IMR-90 (cell line): ENCODE measurements at regions not wholly inside any gene's neighbourhood (a gene's known extent, or its start where the extent isn't known, plus 50 kb on each side); places are given as distances from the start of the nearest gene placed in this dataset.

Source experiments
- CEBPB ChIP-seq: IDR thresholded peaks from 2 replicates; pipeline ENCODE4 v1.6.1; 2012; ENCODE audit warnings: low read depth, low read length, improper control_type of control experiment
- NFE2L2 ChIP-seq: fragments of 150-350 bp; IDR thresholded peaks from 2 replicates; pipeline ENCODE4 v1.6.1; 2016; ENCODE audit warnings: low read depth, mild to moderate bottlenecking, low read length
- RAD21 ChIP-seq: IDR thresholded peaks from 2 replicates; pipeline ENCODE4 v1.6.1; 2012; ENCODE audit warnings: low read length, improper control_type of control experiment
- SMC3 ChIP-seq: fragments of 150-350 bp; IDR thresholded peaks from 2 replicates; pipeline ENCODE4 v1.6.1; 2016; ENCODE audit warnings: low read depth, mild to moderate bottlenecking, antibody characterized with exemption, low read length, moderate library complexity
- TF ChIP-seq, protein P1 (sequence below): fragments of 150-350 bp; IDR thresholded peaks from 2 replicates; pipeline ENCODE4 v1.6.1; 2017; ENCODE audit warnings: mild to moderate bottlenecking, antibody characterized with exemption, low read length, low read depth
- TF ChIP-seq, protein P2 (sequence below): conservative IDR thresholded peaks from 2 replicates; pipeline ENCODE4 v1.5.1; 2012; ENCODE audit warnings: mild to moderate bottlenecking, low read depth, low read length, improper control_type of control experiment

DNA sequence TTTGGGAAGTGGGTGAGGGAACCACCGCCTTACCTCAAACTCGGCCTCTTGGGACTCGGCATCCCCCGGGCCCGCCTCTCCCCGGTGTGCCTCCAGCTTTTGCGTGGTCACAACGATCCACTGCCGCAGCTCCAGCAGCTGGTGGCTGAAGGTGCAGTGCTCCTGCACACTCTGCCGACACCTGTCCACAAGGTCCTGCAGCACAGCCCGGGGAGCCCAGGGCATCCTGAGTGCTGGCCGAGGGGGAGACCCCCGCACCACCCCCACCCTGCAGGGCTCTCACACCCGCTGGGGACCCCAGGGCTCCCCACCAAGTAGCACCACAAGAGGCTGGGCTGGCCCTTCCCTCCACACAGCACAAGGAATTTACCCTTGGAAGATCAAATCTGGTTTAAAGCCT is 76.6 kb downstream of the SYNE3 start:
- TF ChIP-seq, protein P1, sequence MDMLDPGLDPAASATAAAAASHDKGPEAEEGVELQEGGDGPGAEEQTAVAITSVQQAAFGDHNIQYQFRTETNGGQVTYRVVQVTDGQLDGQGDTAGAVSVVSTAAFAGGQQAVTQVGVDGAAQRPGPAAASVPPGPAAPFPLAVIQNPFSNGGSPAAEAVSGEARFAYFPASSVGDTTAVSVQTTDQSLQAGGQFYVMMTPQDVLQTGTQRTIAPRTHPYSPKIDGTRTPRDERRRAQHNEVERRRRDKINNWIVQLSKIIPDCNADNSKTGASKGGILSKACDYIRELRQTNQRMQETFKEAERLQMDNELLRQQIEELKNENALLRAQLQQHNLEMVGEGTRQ: no peak
- TF ChIP-seq RAD21 (no peak), SMC3 (no peak), CEBPB (no peak), NFE2L2 (no peak)
- TF ChIP-seq, protein P2, sequence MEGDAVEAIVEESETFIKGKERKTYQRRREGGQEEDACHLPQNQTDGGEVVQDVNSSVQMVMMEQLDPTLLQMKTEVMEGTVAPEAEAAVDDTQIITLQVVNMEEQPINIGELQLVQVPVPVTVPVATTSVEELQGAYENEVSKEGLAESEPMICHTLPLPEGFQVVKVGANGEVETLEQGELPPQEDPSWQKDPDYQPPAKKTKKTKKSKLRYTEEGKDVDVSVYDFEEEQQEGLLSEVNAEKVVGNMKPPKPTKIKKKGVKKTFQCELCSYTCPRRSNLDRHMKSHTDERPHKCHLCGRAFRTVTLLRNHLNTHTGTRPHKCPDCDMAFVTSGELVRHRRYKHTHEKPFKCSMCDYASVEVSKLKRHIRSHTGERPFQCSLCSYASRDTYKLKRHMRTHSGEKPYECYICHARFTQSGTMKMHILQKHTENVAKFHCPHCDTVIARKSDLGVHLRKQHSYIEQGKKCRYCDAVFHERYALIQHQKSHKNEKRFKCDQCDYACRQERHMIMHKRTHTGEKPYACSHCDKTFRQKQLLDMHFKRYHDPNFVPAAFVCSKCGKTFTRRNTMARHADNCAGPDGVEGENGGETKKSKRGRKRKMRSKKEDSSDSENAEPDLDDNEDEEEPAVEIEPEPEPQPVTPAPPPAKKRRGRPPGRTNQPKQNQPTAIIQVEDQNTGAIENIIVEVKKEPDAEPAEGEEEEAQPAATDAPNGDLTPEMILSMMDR: no peak
